HL-60 (cell line): ENCODE measurements at regions not wholly inside any gene's neighbourhood (a gene's known extent, or its start where the extent isn't known, plus 50 kb on each side); places are given as distances from the start of the nearest gene placed in this dataset.

Experiments
- DNase-seq, 2 experiments: peaks; one replicate each; pipeline ENCODE4 v3.0.0-alpha.2; 2010 to 2020; ENCODE audit warnings: low read depth in 1 of 2, low spot score in 1 of 2
- H3K27ac ChIP-seq: fragments of 250-450 bp; sonication (Bioruptor Pico); replicated peaks from 2 replicates; pipeline ENCODE4 v1.5.1; 2020; ENCODE audit warnings: mild to moderate bottlenecking, moderate library complexity
- H3K27me3 ChIP-seq: fragments of 250-450 bp; sonication (Bioruptor Pico); 2 replicates; pipeline ENCODE4 v1.5.1; 2021; ENCODE audit warnings: mild to moderate bottlenecking, moderate library complexity; ENCODE audit not compliant: insufficient read depth, poor library complexity, severe bottlenecking
- H3K4me3 ChIP-seq: replicated peaks from 2 replicates; pipeline ENCODE4 v1.5.1; 2011; ENCODE audit warnings: mild to moderate bottlenecking, control low read depth, low read length; ENCODE audit not compliant: insufficient read depth
- GABPA ChIP-seq: IDR thresholded peaks from 2 replicates; pipeline ENCODE4 v1.6.1; 2012; ENCODE audit warnings: low read depth
- POLR2AphosphoS5 ChIP-seq: IDR thresholded peaks from 2 replicates; pipeline ENCODE4 v1.6.1; 2012; ENCODE audit warnings: low read depth
- SPI1 ChIP-seq: IDR thresholded peaks from 2 replicates; pipeline ENCODE4 v1.6.1; 2012; ENCODE audit warnings: low read depth, mild to moderate bottlenecking, borderline replicate concordance
- TF ChIP-seq, protein P1 (sequence below): IDR thresholded peaks from 2 replicates; pipeline ENCODE4 v1.6.1; 2012; ENCODE audit warnings: low read depth; ENCODE audit not compliant: insufficient replicate concordance
- TF ChIP-seq, protein P2 (sequence below): IDR thresholded peaks from one replicate; pipeline ENCODE4 v1.5.1; 2011; ENCODE audit warnings: low read length, control low read depth, inconsistent platforms; ENCODE audit not compliant: insufficient read depth

DNA sequence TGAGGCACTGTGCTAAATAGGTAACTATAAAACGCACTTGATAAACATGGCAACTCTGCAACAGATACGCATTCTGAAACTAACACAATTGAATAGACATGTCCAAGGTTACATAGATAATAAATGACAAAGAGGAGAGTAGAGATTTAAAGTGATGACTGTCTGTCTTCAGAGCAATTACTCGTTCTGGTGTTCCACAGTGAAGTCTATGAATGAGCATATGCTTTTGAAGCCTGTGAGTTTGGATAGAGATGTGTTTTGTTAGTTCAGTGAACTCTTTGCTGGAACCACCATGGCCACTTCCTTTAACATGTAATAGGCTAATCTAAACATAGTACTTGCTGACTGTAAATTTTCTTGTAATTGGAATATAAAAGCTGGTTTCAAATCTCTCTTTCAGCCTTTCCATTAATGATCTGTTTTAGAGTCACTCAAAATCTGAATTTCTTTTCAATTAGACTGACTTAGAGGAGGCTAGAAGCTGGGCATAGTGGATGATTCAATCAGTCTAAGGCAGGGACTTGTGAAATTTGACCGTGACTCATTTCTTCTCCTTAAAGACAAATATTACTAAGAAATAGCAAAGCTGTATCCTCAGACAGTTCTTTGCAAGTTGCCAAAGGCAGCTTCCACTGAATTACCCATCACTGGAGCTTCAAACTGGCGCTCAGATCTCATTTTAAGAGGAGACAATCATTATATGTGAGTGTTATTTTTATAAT lies 1130.1 kb upstream of the CELF4 start:
- Histone ChIP-seq H3K27ac (no peak overlapping the region), H3K27me3 (no peaks in the 10 kb centered on the region), H3K4me3 (no peak overlapping the region)
- no peak for DNase-seq
- TF ChIP-seq, protein P1, sequence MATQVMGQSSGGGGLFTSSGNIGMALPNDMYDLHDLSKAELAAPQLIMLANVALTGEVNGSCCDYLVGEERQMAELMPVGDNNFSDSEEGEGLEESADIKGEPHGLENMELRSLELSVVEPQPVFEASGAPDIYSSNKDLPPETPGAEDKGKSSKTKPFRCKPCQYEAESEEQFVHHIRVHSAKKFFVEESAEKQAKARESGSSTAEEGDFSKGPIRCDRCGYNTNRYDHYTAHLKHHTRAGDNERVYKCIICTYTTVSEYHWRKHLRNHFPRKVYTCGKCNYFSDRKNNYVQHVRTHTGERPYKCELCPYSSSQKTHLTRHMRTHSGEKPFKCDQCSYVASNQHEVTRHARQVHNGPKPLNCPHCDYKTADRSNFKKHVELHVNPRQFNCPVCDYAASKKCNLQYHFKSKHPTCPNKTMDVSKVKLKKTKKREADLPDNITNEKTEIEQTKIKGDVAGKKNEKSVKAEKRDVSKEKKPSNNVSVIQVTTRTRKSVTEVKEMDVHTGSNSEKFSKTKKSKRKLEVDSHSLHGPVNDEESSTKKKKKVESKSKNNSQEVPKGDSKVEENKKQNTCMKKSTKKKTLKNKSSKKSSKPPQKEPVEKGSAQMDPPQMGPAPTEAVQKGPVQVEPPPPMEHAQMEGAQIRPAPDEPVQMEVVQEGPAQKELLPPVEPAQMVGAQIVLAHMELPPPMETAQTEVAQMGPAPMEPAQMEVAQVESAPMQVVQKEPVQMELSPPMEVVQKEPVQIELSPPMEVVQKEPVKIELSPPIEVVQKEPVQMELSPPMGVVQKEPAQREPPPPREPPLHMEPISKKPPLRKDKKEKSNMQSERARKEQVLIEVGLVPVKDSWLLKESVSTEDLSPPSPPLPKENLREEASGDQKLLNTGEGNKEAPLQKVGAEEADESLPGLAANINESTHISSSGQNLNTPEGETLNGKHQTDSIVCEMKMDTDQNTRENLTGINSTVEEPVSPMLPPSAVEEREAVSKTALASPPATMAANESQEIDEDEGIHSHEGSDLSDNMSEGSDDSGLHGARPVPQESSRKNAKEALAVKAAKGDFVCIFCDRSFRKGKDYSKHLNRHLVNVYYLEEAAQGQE = no peak
- TF ChIP-seq GABPA = no peak

DNA sequence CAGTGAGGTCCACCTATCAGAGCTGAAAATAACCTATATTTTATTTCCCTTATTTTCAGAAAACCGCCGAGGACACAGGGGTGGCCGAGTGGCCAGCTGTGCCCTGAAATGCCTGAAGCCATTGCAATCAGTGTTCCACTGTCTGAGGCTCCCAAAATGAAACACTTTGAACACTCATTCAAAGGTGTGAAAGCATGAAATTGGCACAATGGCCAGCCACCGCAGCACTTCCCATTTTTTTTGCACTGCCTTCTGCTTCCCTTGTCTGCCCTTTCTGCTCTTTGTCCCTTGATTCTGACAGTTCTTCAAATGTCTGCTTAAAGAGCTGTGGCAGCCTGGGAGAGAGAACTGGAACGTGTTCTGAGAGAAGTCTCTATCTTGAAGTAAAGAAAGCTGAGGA lies 1127.5 kb upstream of the CELF4 start:
- no peak overlapping the region for H3K4me3 ChIP-seq
- TF ChIP-seq POLR2AphosphoS5 (no peak), GABPA (no peak), SPI1 (peak; percentile 78)
- TF ChIP-seq, protein P1 = no peak
- TF ChIP-seq, protein P2, sequence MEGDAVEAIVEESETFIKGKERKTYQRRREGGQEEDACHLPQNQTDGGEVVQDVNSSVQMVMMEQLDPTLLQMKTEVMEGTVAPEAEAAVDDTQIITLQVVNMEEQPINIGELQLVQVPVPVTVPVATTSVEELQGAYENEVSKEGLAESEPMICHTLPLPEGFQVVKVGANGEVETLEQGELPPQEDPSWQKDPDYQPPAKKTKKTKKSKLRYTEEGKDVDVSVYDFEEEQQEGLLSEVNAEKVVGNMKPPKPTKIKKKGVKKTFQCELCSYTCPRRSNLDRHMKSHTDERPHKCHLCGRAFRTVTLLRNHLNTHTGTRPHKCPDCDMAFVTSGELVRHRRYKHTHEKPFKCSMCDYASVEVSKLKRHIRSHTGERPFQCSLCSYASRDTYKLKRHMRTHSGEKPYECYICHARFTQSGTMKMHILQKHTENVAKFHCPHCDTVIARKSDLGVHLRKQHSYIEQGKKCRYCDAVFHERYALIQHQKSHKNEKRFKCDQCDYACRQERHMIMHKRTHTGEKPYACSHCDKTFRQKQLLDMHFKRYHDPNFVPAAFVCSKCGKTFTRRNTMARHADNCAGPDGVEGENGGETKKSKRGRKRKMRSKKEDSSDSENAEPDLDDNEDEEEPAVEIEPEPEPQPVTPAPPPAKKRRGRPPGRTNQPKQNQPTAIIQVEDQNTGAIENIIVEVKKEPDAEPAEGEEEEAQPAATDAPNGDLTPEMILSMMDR = no peak
- DNase-seq = no peak
- no peaks in the 10 kb centered on the region for H3K27me3 ChIP-seq
- H3K27ac ChIP-seq = no peak overlapping the region

DNA sequence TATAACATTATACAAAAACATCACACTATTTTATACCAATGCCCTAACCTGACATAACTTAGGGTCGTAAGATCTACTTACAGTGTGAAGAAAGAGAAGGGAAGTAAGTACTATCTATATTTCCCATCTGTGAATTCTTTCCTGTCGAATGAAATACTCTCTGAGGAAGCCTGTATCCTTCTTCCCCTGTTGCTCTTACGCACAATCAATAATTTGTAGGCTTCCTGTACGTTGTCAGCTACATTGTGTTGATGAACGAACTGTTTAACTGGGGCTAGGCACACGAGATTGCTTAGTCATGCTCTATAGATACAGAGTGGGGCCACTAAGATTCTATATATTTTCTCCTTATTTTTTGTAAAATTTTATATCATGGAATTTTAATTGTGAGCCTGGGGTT lies 1125.0 kb upstream of the CELF4 start:
- Histone ChIP-seq H3K27ac (no peak overlapping the region), H3K27me3 (no peaks in the 10 kb centered on the region), H3K4me3 (no peak overlapping the region)
- no peak for TF ChIP-seq POLR2AphosphoS5
- no peak for TF ChIP-seq GABPA
- TF ChIP-seq, protein P2 = no peak
- no peak for TF ChIP-seq SPI1
- TF ChIP-seq, protein P1 = no peak
- no peak for DNase-seq
